ENCODE measurements at regions not wholly inside any gene's neighbourhood (a gene's known extent, or its start where the extent isn't known, plus 50 kb on each side); places are given as distances from the start of the nearest gene placed in this dataset.
A peak's percentile ranks its signal among the peaks of the same experiment; 100 is the strongest.
"Not testable (repeated sequence)": the region's sequence is repeated elsewhere in the genome, so short reads cannot be mapped to it uniquely, and the experiment has no call there.

DNA sequence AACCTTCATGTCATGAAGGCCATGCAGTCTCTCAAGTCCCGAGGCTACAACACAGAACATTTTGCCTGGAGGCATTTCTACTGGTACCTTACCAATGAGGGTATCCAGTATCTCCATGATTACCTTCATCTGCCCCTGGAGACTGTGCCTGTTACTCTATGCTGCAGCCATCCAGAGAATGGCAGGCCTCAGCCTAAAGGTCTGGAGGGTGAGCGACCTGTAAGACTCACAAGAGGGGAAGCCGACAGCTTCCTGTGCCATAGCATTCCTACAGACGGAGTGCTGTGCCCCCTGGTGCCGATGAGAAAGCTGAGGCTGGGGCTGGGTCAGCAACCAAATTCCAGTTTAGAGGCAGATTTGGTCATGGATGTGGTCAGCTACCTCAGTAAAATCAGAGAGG lies 51.3 kb upstream of the CADPS start:
- no peak for FAIRE-seq

DNA sequence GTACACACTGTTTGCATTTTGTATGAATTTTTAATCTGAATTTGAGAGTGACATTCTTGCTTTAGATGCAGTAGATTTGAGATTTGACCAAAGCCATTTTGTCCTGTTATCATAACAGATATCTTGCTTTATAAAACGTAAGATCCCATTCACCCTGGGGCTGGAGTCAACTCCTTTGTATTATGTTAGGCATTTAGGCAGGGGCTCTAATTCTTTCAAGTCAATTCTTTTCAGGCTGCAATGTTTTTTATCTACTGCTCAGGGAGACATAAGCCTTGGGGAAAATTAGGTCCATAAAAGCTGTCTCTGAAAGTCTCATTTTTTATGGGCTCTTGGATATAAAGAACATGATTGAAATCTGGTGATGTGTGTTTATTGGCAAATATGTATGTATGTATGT lies 53.0 kb upstream of the CADPS start:
- FAIRE-seq = no peak

DNA sequence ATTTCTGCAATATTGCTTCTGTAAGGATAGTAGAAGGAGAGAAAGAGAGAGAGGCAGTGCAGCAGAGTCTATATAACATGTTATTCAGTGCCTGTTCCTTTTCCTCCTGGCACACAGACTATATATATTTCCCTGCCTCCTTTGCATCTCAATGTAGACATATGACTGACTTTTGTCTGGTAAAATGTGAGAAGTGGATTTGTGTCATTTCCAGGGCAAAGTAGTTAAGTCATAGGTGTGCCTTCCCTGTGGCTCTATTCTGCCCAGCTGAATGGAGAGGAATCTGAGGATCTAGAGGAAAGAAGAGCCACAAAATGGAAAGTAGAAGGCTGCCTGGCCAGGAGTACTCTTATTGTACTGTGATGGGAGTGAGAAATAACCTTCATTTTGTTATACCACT lies 54.6 kb upstream of the CADPS start:
- no peak for FAIRE-seq

DNA sequence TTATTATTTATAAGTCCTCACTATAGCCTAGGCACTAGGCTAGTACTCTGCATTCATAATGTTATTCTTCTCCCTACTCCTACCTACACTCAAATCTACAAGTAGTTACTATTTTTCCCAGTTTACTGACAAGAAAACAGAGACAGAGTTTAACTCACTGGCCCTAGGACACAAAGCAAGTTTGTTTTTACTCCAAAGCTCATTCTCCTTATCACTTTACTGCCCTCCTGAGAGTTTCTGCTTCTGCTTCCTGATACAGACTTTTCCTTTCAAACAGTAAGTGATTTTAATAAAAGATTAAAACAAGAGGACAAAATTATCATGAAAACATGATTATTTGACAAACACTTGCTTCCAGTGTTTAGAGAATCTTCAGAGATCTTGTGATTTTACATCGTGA lies 60.6 kb upstream of the CADPS start:
- FAIRE-seq = no peak

DNA sequence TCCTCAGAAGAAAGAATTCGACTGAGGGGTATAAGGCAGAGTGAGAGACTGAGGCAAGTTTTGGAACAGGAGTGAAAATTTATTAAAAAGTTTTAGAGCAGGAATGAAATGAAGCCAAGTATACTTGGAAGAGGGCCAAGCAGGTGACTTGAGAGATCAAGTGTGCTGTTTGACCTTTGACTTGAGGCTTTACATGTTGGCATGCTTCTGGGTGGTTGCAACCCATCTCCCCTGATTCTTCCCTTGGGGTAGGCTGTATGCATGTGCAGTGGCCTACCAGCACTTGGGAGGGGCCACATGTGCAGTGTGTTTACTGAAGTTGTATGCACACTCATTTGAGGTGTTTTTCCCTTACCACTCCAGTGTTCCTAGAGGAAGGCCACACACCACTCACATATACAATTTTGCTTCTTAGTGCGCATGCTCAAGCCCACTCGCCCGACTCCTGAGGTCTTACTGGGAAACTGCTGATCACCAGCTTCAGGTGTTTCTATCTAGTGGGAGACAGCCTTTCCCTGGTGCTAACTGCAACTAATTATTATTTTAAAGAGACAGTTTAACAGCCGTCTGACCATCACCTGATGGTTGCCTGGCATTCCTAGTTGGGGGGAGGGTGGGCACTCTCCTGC lies 61.5 kb upstream of the CADPS start:
- FAIRE-seq = no peak

DNA sequence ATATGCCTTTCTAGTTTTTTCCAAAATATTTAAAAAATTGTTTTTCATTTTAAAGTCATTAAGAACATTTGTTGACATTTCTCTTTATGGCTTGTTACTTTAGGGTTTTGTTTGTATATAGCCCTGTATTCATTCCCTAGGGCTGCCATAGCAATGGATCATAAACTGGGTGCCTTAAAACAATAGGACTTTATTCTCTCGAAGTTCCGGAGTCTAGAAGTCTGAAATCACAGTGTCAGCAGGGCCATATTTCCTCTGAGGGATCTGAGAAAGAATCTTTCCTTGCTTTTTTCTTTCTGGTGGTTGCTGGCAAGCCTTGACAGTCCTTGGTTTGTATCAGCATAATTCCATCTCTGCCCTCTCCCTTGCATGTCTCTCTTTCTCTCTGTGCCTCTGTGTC lies 63.4 kb upstream of the CADPS start:
- no peak for FAIRE-seq

DNA sequence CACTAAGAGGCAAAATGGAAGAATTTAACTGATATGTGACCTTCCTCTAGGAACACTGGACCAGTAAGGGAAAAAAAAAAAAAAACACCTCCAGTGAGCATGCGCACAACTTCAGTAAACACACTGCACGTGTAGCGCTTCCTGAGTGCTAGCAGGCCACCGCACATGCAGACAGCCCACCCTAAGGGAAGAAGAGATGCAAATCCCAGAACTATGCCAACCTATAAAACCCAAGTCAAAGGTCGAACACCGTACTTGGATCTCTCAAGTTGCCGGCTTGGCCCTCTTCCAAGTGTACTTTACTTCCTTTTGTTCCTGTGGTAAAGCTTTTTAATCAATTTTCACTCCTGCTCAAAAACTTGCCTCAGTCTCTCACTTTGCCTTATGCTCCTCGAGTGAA lies 64.5 kb upstream of the CADPS start:
- FAIRE-seq = no peak

DNA sequence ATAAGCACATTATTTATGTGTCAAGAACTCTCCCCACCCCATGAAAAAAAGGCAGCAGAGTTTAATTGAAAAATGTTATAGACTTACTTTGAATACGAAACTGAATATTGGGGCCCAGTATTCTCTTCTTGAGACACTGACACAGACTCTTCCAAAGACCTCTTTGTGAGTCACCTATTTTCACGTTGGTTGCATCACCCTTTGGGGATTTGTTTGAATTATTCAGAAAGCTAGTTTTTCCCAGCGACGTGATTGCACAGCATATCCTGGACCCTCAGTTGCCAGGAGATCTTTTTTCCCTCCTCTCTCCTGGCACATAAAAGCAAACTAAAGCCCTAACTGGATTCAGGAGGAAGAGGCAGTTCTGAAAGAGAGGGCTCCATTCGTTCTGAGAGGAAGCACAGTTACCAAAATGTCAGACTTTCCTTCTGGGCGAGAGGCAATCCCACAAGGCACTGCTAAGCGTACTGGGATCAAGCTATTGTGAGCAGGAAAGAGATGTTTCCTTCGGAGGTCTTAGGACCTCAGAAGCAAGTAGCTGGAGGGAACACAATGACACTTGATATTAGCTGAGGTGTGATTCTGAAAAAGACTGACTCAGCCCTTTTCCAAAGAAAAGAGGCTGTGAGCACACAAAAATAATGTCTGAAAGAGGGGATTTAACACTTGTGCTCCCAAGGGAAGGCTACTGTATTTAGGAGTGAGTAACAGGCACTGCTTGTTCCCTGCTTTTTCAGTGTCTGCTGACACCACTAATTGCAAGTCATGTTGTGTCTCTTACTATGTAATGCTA lies 65.8 kb upstream of the CADPS start:
- FAIRE-seq = peak; percentile 92

DNA sequence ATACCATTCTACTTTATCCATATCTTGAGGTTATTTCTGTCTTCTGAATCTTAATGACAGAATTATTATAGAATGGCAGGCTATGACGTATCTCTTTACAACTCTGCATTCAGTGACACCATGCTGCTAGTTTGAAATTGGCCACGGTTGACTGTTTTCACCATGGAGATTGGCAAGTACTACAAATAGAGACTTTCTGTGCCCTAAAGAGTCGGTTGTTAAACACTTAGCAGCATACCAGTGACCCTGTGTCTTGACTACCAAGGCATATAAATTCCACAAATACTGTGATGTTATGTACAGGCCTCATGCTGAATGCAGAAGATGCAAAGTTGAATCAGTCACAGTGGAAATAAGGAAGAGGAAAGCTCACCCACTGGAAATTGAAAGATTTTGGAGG lies 67.0 kb upstream of the CADPS start:
- FAIRE-seq = no peak

DNA sequence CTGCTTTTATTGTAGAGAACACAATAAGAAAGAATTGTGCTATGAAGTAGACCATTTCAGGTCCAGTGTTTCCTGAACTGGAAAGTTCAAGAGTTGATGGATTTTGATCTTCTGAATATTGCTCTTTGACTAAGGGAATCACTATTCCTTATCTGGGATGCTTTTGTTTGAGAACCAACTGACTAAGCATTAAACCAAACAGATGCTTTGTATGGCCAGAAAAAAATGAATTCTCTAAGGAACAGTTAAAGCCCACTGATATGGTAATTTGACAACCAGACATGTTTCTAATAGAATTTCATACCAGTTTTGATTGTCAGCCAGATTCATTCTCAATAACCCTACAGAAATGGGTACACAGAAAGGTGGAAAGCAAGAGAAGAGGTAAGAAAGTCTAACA lies 67.5 kb upstream of the CADPS start:
- FAIRE-seq = no peak

DNA sequence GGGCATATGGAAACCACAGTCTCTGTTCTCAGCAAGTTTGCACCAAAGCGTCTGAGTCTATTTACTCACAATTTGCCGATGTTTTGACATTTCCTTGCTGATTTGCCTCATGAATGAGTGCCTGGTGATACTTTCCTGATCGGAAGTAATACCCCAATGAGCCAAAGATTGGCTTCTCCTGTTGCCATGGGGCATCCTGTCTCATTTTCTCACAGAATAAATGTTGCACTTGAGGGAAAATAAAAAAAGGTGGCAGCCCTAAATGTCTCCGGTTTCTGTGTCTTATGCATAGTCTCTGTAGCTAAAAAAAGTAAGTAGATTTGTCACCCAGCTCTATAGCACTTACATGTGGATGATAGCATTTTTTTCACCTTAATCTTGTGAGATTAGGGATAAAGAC lies 73.7 kb upstream of the CADPS start:
- no peak for FAIRE-seq

DNA sequence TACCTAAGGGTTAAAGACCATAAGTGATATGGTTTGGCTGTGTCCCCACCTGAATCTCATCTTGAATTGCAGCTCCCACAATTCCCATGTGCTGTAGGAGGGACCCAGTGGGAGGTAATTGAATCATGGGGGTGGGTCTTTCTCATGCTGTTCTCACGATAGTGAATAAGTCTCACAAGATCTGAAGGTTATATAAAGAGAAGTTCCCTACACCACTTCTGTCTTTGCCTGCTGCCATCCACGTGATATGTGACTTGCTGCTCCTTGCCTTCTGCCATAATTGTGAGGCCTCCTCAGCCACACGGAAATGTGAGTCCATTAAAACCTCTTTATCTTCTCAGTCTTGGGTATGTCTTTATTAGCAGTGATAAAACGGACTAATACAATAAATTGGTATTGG lies 75.0 kb upstream of the CADPS start:
- FAIRE-seq = no peak

DNA sequence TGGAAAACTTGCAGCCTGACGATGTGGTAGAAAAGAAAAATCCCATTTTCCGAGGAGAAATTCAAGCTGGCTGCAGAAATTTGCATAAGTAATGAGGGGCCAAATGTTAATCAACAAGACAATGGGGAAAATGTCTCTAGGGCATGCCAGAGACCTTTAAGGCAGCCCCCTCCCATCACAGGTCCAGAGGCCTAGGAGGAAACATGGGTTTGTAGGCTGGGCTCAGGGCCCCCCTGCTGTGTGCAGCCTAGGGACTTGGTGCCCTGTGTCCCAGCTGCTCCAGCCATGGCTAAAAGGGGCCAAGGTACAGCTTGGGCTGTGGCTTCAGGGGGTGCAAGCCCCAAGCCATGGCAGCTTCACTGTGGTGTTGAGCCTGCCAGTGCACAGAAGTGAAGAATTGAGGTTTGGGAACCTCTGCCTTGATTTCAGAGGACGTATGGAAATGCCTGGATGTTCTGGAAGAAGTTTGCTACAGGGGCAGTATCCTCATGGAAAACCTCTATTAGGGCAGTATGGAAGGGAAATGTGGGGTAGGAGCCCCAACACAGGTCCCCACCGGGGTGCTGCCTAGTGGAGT lies 75.9 kb upstream of the CADPS start:
- no peak for FAIRE-seq

DNA sequence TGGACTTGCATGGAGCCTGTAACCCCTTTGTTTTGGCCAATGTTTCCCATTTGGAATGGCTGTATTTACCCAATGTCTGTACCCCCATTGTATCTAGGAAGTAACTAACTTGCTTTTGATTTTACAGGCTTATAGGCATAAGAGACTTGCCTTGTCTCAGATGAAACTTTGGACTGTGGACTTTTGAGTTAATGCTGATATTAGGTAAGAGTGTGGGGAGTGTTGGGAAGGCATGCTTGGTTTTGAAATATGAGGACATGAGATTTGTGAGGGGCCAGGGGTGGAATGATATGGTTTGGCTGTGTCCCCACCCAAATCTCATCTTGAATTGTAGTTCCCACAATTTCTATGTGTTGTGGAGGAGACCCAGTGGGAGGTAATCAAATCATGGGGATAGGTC lies 76.7 kb upstream of the CADPS start:
- not testable (repeated sequence) for FAIRE-seq

DNA sequence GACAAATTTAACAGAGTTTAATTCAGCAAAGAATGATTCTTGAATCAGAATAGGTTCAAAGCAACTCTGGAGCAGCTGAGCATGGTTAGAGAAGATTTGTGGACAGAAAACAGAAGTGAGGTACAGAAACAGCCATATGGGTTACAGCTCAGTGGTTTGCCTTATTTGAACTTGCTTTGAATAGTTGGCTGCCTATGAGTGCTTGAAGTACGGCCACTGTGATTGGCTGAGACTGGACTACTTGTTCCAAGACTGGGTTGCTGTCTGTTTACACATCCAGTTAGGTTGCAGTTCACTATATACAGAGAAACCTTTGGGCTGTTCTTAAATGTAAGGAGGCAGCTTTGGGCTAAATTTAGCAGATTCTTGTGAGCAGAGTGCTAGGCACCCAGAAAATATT lies 79.4 kb upstream of the CADPS start:
- FAIRE-seq = peak; percentile 60

DNA sequence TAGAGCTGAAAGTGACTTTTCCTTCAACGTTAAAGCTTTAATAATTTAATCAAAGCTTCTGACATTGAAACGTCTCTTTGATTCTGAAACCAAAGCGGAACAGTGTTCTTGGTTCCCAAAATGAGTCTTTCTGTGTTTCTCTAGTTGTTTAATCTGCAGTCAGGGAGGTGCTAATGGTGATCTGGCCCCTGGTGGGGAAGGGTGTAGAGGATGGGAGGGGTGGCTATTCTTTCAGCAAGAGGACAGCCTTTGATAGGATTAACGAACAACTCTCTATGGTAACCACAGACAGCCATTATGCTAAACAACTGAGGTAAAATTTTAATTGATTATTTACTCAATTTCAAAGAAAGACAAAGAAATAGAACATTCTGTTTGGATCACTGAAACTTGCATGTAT lies 79.9 kb upstream of the CADPS start:
- FAIRE-seq = peak; percentile 56

DNA sequence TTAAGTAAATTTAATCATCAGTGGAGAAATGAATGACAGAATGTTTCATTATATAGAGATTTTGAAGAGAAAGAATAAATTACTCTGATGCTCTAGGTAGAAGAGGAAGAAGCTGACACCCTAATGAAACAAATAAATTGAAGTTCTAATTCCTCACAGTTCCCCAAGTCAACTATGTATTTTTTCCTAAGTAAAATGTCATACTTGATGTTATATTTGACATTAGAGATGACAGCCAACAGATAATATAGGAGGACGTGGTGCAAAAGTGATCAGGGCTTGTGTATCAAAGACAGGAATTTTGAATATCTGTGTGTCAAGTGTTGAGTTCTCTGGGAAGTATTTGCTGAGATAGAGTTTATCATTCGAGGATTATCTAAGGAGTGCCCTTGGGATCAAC lies 81.2 kb upstream of the CADPS start:
- no peak for FAIRE-seq

DNA sequence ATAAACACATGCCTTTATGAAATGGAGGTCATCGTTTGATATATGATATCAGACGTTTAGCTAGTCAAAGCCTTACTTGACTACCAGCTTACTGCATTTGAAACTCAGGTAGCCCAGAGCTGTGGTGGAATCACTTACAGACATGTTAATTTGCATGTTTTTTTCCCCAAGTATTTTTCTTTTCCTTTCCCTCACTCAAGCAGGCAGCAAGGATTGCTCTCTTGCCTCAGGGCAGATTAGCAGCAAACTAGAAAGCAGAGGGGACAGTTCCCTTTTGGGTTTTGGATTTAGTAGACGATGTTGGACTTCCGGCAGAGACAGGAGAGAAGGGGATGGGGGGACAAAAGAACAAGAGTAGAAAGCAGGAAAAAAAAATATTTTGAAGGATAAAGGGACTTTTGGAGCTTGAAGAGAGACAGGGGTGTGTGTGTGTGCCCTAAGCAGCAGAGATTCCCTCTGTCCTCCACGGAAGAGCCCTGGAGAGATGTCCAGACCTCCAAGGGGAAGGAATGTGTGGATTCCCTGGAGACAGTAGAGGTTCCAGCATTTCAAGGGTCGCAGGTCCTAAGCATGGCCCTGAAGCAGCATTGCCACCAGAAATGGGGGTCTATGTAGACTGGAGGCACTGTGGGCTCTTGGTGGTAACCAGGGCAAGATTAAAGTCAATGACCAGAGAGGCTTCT lies 86.8 kb upstream of the CADPS start:
- FAIRE-seq = no peak

DNA sequence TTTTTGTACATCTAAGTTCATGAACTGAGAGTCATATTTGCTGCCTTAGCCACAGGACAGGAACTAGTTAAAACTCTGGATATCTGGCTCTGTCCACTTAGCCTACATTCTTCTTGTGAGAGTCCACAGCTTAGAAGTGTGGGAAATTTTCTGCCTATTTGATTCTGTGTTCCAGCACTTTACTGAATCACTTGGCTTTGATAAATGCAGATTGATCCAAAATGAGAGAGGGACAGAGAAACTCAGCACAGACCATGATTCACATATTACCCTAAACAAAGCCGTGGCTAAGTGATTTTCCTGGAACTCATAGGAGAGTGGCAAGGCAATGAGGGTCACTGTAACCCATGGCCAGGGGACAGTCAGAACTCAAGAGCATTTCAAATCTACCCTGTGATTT lies 87.5 kb upstream of the CADPS start:
- FAIRE-seq = no peak

DNA sequence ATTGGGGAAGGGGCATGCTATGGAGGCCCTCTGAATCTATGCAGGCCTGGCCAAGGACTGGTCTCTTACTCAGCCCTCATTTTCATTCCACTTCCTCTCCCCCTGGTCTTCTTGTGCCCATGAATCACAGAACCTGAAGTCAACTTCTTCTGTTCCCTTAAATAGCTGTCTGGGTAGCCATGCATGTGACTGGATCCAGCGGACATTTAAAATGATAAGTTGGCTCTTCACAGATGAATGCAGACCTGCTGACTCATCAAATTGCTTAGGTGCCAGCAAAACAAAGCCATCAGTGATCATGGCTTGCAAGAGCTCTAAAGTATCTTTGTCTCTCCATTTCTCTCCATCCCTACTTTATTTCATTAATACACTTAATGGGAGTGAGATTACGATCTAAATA lies 90.1 kb upstream of the CADPS start:
- peak; percentile 84 for FAIRE-seq

DNA sequence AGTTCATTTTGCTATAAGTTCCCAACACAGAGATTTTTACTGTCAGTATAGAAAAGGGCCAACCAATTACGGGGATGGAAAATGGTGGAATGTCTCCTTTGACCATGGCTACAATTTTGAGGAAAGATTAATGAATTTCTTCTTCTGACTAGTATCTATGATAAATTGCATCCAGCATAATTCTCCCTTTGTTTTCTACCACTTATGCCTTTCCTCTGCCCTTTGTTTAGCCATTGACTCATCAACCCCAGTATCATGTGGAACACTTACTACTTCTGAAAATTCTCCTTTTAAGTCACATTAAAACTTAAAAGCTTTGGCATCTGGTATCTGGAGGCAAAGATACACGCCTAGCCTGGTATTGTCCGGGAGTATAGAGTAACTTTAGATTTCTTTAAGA lies 92.9 kb upstream of the CADPS start:
- no peak for FAIRE-seq

DNA sequence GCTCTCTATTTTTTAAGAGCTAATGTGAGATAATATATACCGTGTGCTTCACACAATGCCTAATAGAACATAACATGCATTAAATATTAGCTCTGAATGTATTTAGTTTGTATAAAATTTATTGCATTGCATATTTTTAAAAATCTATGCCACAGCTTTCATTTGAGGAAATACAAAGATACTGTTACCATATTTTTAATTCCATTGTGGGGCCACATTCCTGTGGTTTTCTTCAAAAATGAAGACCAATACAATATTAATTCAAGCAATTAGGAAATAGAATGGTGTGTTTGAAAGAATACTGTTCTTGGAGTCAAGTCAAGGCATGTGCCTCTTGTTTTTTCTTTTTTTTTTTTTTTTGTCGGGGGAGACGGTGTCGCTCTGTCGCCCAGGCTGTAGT lies 95.4 kb upstream of the CADPS start:
- FAIRE-seq = no peak

DNA sequence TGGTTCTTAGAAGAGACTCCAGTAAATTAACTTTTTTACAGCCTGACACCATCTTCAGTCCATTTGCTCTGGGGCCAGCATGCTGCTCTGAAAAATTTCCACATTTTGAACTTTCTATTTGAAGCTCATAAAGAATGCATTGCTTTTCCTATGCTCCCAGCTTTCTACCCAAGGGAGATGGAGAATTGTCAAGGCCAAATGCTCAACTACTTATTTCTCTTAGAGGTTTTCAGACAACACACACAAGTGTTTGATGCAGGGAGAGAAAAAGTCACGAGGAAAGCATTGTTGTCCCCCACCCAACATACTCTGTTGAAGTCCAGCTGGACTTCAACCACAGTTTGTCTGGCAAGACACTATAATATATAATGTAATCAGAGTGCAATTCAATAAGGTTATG lies 100.3 kb upstream of the CADPS start:
- no peak for FAIRE-seq

DNA sequence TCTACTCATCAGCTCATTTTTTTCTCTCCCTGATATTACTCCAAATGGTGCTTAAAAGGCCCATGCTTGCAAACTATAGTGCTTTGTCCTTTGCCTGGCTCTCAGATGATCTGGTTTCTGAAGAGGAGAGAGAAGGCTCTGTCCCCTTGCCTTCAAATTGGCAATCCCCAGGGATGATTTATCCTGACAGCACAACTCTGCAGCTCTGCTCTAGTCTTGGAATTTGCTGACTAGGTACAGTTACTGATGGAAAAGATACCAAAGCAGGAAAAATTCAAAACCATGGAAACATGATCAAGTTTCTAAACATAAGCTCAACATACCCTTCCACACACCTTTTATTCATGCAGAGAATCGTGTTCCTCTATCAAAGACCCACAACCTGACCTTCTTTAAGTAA lies 106.7 kb upstream of the CADPS start:
- no peak for FAIRE-seq

Measured in islet of Langerhans (tissue), 1 donor.